ENCODE measurements at regions not wholly inside any gene's neighbourhood (a gene's known extent, or its start where the extent isn't known, plus 50 kb on each side); places are given as distances from the start of the nearest gene placed in this dataset.

DNA sequence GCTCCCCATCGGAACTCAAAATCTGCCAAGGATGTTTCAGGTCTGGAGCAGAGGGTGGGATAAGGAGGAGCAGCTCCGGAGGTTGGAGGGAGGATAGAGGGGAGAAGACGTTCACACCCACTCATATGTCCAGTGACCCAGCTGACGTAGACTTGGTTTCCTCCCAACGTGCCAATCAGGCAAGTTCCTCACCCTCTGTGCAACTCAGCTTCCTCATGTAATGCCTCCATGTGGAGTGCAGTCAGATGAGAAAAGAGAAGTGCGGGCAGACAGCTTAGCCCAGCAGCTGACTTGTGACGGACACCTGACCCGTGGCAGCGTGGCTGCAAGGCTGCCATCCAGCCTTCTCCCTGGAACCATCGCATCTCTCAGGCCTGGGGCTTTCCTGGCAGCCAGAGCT is 86.8 kb downstream of the NPTX2 start:
- H3K27ac ChIP-seq, result no peak overlapping the region
- TF ChIP-seq, protein P1, sequence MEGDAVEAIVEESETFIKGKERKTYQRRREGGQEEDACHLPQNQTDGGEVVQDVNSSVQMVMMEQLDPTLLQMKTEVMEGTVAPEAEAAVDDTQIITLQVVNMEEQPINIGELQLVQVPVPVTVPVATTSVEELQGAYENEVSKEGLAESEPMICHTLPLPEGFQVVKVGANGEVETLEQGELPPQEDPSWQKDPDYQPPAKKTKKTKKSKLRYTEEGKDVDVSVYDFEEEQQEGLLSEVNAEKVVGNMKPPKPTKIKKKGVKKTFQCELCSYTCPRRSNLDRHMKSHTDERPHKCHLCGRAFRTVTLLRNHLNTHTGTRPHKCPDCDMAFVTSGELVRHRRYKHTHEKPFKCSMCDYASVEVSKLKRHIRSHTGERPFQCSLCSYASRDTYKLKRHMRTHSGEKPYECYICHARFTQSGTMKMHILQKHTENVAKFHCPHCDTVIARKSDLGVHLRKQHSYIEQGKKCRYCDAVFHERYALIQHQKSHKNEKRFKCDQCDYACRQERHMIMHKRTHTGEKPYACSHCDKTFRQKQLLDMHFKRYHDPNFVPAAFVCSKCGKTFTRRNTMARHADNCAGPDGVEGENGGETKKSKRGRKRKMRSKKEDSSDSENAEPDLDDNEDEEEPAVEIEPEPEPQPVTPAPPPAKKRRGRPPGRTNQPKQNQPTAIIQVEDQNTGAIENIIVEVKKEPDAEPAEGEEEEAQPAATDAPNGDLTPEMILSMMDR (conservative IDR thresholded peaks at IDR 0.05), result no peak

- TF ChIP-seq, protein P1 (conservative IDR thresholded peaks at IDR 0.05), result no peak
- no peak overlapping the region for H3K27ac ChIP-seq
Observed at GRCh38 chr7:98705626-98706025, 88.5 kb downstream of the NPTX2 start.

DNA sequence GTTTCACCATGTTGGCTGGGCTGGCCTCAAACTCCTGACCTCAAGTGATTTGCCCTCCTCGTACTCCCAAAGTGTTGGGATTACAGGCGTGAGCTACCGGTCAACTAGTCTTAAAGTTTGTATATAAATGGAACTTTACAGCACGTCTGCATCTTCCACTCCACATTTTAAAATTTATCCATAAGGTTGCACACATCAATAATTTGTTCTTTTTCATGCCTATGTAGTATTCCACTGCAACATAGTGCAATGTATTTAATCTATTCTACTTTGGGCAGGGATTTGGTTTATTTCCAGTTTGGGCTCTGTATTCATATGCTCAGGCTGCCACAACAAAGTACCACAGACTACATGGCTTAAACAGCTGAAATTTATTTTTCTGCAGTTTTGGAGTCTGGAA is 90.0 kb downstream of the NPTX2 start:
- TF ChIP-seq, protein P1 (conservative IDR thresholded peaks at IDR 0.05), result no peak
- H3K27ac ChIP-seq, result no peak overlapping the region

DNA sequence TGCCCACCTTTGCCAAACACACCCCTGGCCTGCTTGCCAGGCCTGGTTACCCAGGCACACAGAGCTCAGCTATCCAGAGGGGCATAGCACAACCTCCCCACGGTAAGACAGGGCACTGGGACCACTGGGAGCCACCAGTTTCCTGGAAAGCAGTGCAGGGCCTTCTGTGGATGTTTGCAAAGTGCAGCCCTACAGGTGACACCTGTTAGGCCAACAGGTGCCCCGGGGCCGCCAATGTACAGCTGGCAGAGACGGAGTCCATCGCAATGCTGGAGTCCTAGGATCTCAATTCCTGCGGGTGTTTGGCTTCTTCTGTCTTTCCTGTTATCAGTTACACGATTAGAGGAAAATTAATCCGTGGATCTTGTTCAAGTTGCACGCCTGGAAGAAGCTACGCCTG is 94.9 kb downstream of the NPTX2 start:
- TF ChIP-seq, protein P1 (conservative IDR thresholded peaks at IDR 0.05), result no peak
- no peak overlapping the region for H3K27ac ChIP-seq

DNA sequence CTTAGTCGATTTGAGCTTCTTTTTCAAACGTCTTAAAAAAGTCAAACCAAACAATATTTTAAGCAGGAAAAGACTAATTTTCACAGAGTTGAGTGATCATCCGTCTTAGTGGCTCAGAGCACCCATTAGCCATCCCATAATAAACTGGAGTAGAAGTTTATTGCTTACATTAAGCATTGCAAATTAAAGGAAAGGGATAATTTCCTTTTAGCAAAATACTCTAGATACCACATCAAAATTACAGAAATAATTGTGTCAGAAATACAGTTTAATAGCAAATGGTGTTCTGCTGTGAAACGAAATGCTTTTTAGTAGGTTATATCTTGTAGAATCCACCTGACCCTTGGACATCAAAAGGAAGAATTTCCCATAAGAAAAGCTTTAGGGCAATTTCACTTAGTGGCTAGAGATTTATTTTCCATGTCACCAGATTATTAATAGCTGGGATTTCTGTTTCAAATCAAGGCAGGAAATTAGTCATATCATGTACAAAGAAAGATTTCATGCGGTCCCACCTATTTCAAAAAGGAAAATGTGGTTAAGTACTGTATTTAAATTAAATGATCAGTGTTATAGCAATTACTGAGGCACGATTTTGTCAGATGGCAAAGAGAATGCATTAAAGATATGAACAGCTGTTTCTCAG is 96.2 kb downstream of the NPTX2 start:
- TF ChIP-seq, protein P1 (conservative IDR thresholded peaks at IDR 0.05), result no peak
- H3K27ac ChIP-seq, result no peak overlapping the region

DNA sequence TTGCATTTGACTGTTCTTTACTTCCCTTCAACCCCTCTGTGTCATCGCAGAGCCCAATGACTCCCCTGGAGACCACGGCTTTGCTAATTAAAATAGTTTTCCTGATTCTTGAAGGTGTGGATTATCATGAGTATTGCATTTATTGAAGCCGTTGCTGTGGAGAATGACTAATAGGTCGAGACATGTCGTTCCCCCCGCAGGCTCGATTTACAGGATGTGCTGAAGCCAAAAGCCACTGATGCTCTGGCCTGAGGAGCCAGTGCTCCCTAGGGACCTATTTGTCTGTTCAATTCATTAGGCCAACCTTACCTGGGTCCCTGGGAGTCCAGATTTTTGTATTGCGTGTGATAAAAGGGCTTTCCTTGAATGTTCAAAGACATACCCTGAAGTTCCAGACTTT is 102.3 kb downstream of the NPTX2 start:
- H3K27ac ChIP-seq, result no peak overlapping the region
- TF ChIP-seq, protein P1 (conservative IDR thresholded peaks at IDR 0.05), result no peak

DNA sequence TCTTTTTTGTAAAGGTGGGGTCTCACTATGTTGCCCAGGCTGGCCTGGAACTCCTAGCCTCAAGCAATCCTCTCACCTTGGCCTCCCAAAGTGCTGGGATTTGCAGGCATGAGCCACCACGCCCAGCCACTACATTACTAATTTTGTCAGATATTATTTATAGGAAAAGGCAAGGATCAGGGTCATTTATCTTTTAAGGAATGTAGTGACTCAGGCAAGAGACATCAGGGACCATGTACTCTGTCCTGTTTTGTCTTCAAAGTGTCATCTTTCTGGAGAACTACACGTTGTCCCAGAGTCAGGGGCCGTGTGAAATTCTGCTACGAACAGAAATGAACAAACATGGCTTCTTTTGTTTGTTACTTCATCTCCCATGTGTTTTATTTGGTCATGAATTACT is 105.3 kb downstream of the NPTX2 start:
- TF ChIP-seq, protein P1 (conservative IDR thresholded peaks at IDR 0.05), result no peak

More for the DNA sequence above, 105.3 kb downstream of the NPTX2 start:
- H3K27ac ChIP-seq, result no peak overlapping the region
